NT2/D1 (cell line): ENCODE measurements at regions not wholly inside any gene's neighbourhood (a gene's known extent, or its start where the extent isn't known, plus 50 kb on each side); places are given as distances from the start of the nearest gene placed in this dataset.

ENCODE experiments used
- DNase-seq: peaks from one replicate; pipeline ENCODE4 v3.0.0-alpha.2; 2011; ENCODE audit warnings: low read depth, low spot score
- H3K27me3 ChIP-seq: 2 replicates; pipeline ENCODE4 v1.6.0; 2011; ENCODE audit warnings: mild to moderate bottlenecking; ENCODE audit not compliant: insufficient read length, insufficient read depth
- H3K36me3 ChIP-seq: 2 replicates; pipeline ENCODE4 v1.6.1; 2011; ENCODE audit warnings: mild to moderate bottlenecking, low read length, mixed read lengths; ENCODE audit not compliant: insufficient read depth, insufficient read length
- H3K4me1 ChIP-seq: 2 replicates; pipeline ENCODE4 v1.5.1; 2011; ENCODE audit not compliant: insufficient read depth, insufficient read length
- H3K4me3 ChIP-seq: 2 replicates; pipeline ENCODE4 v1.5.1; 2011; ENCODE audit warnings: low read depth; ENCODE audit not compliant: insufficient read length
- H3K9ac ChIP-seq: 2 replicates; pipeline ENCODE4 v1.6.0; 2011; ENCODE audit warnings: low read depth; ENCODE audit not compliant: insufficient read length
- H3K9me3 ChIP-seq: 2 replicates; pipeline ENCODE4 v1.5.1; 2011; ENCODE audit warnings: mild to moderate bottlenecking, low read length; ENCODE audit not compliant: insufficient read depth
- SUZ12 ChIP-seq: IDR thresholded peaks from 2 replicates; pipeline ENCODE4 v1.6.1; 2011; ENCODE audit not compliant: insufficient read length, insufficient read depth; ENCODE audit errors: extremely low read depth
- YY1 ChIP-seq: IDR thresholded peaks from 2 replicates; pipeline ENCODE4 v1.6.1; 2011; ENCODE audit not compliant: insufficient read length, insufficient read depth
- ZNF274 ChIP-seq: IDR thresholded peaks from 2 replicates; pipeline ENCODE4 v1.6.1; 2011; ENCODE audit warnings: mild to moderate bottlenecking, low read depth, low read length

GRCh38 chr9:36779582-36779981, 206.9 kb downstream of the MELK start:
- H3K4me1 ChIP-seq = no peaks in the 10 kb centered on the region
- TF ChIP-seq ZNF274 (no peak), YY1 (no peak), SUZ12 (no peak)
- no peak overlapping the region for H3K4me3 ChIP-seq
- no peak for DNase-seq
- H3K9me3 ChIP-seq = no peaks in the 10 kb centered on the region
- peaks cover 2% of the 10 kb centered on the region for H3K27me3 ChIP-seq
- no peaks in the 10 kb centered on the region for H3K36me3 ChIP-seq
- no peak overlapping the region for H3K9ac ChIP-seq

GRCh38 chr9:36780186-36780585, 207.5 kb downstream of the MELK start:
- Histone ChIP-seq H3K36me3 (no peaks in the 10 kb centered on the region), H3K9ac (no peak overlapping the region), H3K9me3 (no peaks in the 10 kb centered on the region), H3K4me3 (no peak overlapping the region), H3K4me1 (no peaks in the 10 kb centered on the region), H3K27me3 (peaks cover 2% of the 10 kb centered on the region)
- no peak for TF ChIP-seq SUZ12
- no peak for TF ChIP-seq ZNF274
- TF ChIP-seq YY1 = no peak
- DNase-seq = no peak

- TF ChIP-seq ZNF274 = no peak
- no peak for TF ChIP-seq SUZ12
- TF ChIP-seq YY1 = no peak
- peaks cover 2% of the 10 kb centered on the region for H3K27me3 ChIP-seq
- H3K9ac ChIP-seq = no peak overlapping the region
- no peaks in the 10 kb centered on the region for H3K36me3 ChIP-seq
- no peaks in the 10 kb centered on the region for H3K4me1 ChIP-seq
- no peak for DNase-seq
- no peak overlapping the region for H3K4me3 ChIP-seq
- no peaks in the 10 kb centered on the region for H3K9me3 ChIP-seq
Measured at GRCh38 chr9:36781533-36781932, 208.8 kb downstream of the MELK start.
